HepG2 (cell line): ENCODE measurements at regions not wholly inside any gene's neighbourhood (a gene's known extent, or its start where the extent isn't known, plus 50 kb on each side); places are given as distances from the start of the nearest gene placed in this dataset.

Experiments used
- CC2D1A ChIP-seq: sonication (generic); formaldehyde crosslinking; IDR thresholded peaks from 2 replicates; pipeline ENCODE4 v1.8.1; 2023; ENCODE audit warnings: mild to moderate bottlenecking, missing genetic modification reagents
- CTCF ChIP-seq: sonication (generic); formaldehyde crosslinking; IDR thresholded peaks from 2 replicates; pipeline ENCODE4 v1.5.0; 2020; ENCODE audit warnings: mild to moderate bottlenecking, missing genetic modification reagents, moderate library complexity
- SP1 ChIP-seq, 2 experiments: fragments of 450-650 bp in 1 of 2; sonication (generic) in 1 of 2; formaldehyde crosslinking in 1 of 2; IDR thresholded peaks; 2 replicates each; pipeline versions ENCODE4 v1.4.0 to v1.6.1; 2016 to 2020; ENCODE audit warnings: missing genetic modification reagents in 1 of 2

GRCh38 chr7:130903358-130903974 lies 169.5 kb upstream of the KLF14 start:
- TF ChIP-seq SP1 (IDR thresholded peaks at IDR 0.05) (no peak), SP1 (CRISPR knock-in tag; IDR thresholded peaks at IDR 0.05) (no peak), CTCF (CRISPR knock-in tag) (no peak), CC2D1A (no peak)
